T-cell (primary cell): ENCODE measurements at regions not wholly inside any gene's neighbourhood (a gene's known extent, or its start where the extent isn't known, plus 50 kb on each side); places are given as distances from the start of the nearest gene placed in this dataset.

ENCODE experiments used
- ATAC-seq, 4 experiments: fragments of 200-7000 bp in 3 of 4; fragments of 150-1000 bp in 1 of 4; cut with Tn5 transposase; replicated peaks in 1 of 4; 1 replicate in 3 of 4; 2 replicates in 1 of 4; pipeline ENCODE4 v1.10.0; 2021; ENCODE audit warnings: moderate library complexity in 3 of 4, mild to moderate bottlenecking in 2 of 4, moderate number of reproducible peaks in 1 of 4
- CTCF ChIA-PET, 2 donors: fragments of 300-600 bp; sonication (Branson Sonifier 250); formaldehyde crosslinking; loops; one replicate each; lab custom pipeline; 2022; ENCODE audit warnings: antibody characterized with exemption in 2 of 2; lab: Charles Lee
- POLR2A ChIA-PET, 2 donors: fragments of 300-600 bp; sonication (Branson Sonifier 250); formaldehyde crosslinking; loops; one replicate each; lab custom pipeline; 2022; ENCODE audit warnings: antibody characterized with exemption in 2 of 2; lab: Charles Lee
- DNase-seq, 35 experiments: peaks; one replicate each; pipeline versions ENCODE4 v3.0.0 to v3.0.0-alpha.2; 2013 to 2023
- H3K27ac ChIP-seq: one replicate; pipeline ENCODE4 v1.5.1; 2013; ENCODE audit warnings: low read length
- H3K27me3 ChIP-seq, 2 experiments: replicated peaks in 1 of 2; 1 replicate in 1 of 2; 2 replicates in 1 of 2; pipeline versions ENCODE4 v1.6.1 to v1.7.0; 2013; ENCODE audit warnings: low read length in 1 of 2, mixed read lengths in 1 of 2; ENCODE audit not compliant: control insufficient read depth in 2 of 2, insufficient read depth in 2 of 2; ENCODE audit errors: extremely low read depth in 1 of 2
- H3K36me3 ChIP-seq, 2 donors: 1 replicate in 1 of 2; 2 replicates in 1 of 2; pipeline versions ENCODE4 v1.6.1 to v1.7.0; 2013; ENCODE audit warnings: low read length in 1 of 2; ENCODE audit not compliant: control insufficient read depth in 2 of 2, insufficient read depth in 1 of 2; ENCODE audit errors: extremely low read depth in 1 of 2
- H3K4me1 ChIP-seq, 2 experiments: 1 replicate in 1 of 2; 2 replicates in 1 of 2; pipeline versions ENCODE4 v1.6.1 to v1.7.0; 2013; ENCODE audit warnings: low read length in 2 of 2, mixed read lengths in 1 of 2; ENCODE audit not compliant: insufficient read depth in 2 of 2, control insufficient read depth in 1 of 2; ENCODE audit errors: extremely low read depth in 1 of 2
- H3K4me3 ChIP-seq, 2 donors: 1 replicate in 1 of 2; 2 replicates in 1 of 2; pipeline versions ENCODE4 v1.5.1 to v1.7.0; 2013; ENCODE audit warnings: mild to moderate bottlenecking in 2 of 2, low read length in 1 of 2, moderate library complexity in 1 of 2; ENCODE audit not compliant: control insufficient read depth in 1 of 2; ENCODE audit errors: extremely low read depth in 1 of 2
- H3K9me3 ChIP-seq: 2 replicates; pipeline ENCODE4 v1.7.0; 2013
- H3K27ac Mint-ChIP-seq, 2 donors: one replicate each; pipeline ENCODE4 v1.8.0; 2020 to 2021; ENCODE audit warnings: mild to moderate bottlenecking in 2 of 2, mixed read lengths in 2 of 2
- H3K27me3 Mint-ChIP-seq, 2 donors: one replicate each; pipeline ENCODE4 v1.8.0; 2021 to 2022; ENCODE audit warnings: mixed read lengths in 2 of 2
- H3K36me3 Mint-ChIP-seq: one replicate; pipeline ENCODE4 v1.8.0; 2021; ENCODE audit warnings: mixed read lengths
- H3K4me1 Mint-ChIP-seq, 3 donors: one replicate each; pipeline ENCODE4 v1.8.0; 2020 to 2022; ENCODE audit warnings: mixed read lengths in 3 of 3, mild to moderate bottlenecking in 1 of 3
- H3K4me3 Mint-ChIP-seq, 3 donors: one replicate each; pipeline ENCODE4 v1.8.0; 2020 to 2022; ENCODE audit warnings: mild to moderate bottlenecking in 3 of 3, mixed read lengths in 3 of 3, moderate library complexity in 3 of 3
- H3K9me3 Mint-ChIP-seq, 3 donors: one replicate each; pipeline ENCODE4 v1.8.0; 2020 to 2022; ENCODE audit warnings: mixed read lengths in 3 of 3
- WGBS: methylation state at CpG from one replicate; pipeline ENCODE4 v1.1.5; 2013; ENCODE audit warnings: missing lambda C conversion rate; ENCODE audit not compliant: insufficient coverage; 5-methylcytosine and 5-hydroxymethylcytosine counted together

DNA sequence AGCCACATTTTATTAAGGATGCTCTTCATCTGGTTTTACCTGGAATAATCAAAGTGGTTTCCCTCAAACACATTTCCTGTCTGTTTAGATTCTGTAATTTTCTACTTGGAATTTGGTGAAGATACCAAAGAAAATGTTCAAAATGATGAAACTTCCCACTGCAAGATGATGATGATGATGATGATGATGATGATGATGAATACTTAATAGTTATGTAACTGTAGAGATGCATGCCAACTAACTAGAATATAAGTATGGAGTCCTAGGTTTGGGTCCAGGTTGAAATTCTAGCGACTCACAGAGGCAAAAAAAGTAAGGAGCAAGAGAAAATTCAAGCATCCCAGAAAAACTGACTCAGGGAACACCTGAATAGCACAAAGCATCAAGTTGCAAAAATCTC is 104.0 kb upstream of the KIAA1217 start:
- POLR2A ChIA-PET = no interaction called here
- no peak overlapping the region for H3K27ac Mint-ChIP-seq

DNA sequence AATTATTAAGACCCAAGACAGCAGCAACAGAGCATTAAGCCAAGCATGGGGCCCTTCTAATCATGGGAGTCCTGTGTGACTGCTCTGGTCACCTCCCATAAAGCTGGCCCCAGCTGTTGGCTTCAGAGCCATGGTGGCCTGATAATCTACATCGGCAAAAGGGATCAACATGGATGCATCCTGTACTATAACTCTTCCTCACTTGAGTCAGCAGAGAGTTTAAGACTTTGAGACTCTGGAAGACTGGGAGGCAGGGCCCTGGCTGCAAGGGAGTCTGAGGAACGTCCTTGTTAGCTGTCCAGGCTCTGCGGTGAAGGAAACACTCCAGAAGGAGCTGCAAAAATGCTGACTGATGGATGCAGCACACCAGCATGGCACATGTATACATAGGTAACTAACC is 95.0 kb upstream of the KIAA1217 start:
- no peak overlapping the region for H3K27ac ChIP-seq
- WGBS = 63% methylated on average over 2 of the region's 3 CpGs
- POLR2A ChIA-PET = no interaction called here
- Mint-ChIP-seq H3K36me3 (no peaks in the 10 kb centered on the region), H3K27ac (no peak overlapping the region), H3K27me3 (no peaks in the 10 kb centered on the region), H3K9me3 (peaks cover 0 to 5% (median 4%) of the 10 kb centered on the region in 3 donors), H3K4me3 (no peak overlapping the region), H3K4me1 (no peaks in the 10 kb centered on the region)
- CTCF ChIA-PET = no interaction called here
- no peaks in the 10 kb centered on the region for H3K9me3 ChIP-seq
- no peak overlapping the region for H3K4me3 ChIP-seq
- H3K4me1 ChIP-seq = no peaks in the 10 kb centered on the region
- no peak for DNase-seq
- no peaks in the 10 kb centered on the region for H3K27me3 ChIP-seq
- no peak for ATAC-seq
- no peaks in the 10 kb centered on the region for H3K36me3 ChIP-seq

More for the DNA sequence above, 104.0 kb upstream of the KIAA1217 start:
- H3K36me3 Mint-ChIP-seq = no peaks in the 10 kb centered on the region
- H3K27me3 Mint-ChIP-seq = no peaks in the 10 kb centered on the region
- WGBS = 50% methylated on average over 1 of the region's 1 CpG
- no peaks in the 10 kb centered on the region for H3K9me3 ChIP-seq
- no peaks in the 10 kb centered on the region for H3K36me3 ChIP-seq
- no peak overlapping the region for H3K4me3 ChIP-seq
- H3K4me1 ChIP-seq = no peaks in the 10 kb centered on the region
- H3K4me1 Mint-ChIP-seq = no peaks in the 10 kb centered on the region
- H3K27ac ChIP-seq = no peak overlapping the region
- H3K9me3 Mint-ChIP-seq = peaks cover 2 to 17% (median 13%) of the 10 kb centered on the region in 3 donors
- no peaks in the 10 kb centered on the region for H3K27me3 ChIP-seq
- DNase-seq = no peak
- no peak for ATAC-seq
- CTCF ChIA-PET = no interaction called here
- H3K4me3 Mint-ChIP-seq = no peak overlapping the region

DNA sequence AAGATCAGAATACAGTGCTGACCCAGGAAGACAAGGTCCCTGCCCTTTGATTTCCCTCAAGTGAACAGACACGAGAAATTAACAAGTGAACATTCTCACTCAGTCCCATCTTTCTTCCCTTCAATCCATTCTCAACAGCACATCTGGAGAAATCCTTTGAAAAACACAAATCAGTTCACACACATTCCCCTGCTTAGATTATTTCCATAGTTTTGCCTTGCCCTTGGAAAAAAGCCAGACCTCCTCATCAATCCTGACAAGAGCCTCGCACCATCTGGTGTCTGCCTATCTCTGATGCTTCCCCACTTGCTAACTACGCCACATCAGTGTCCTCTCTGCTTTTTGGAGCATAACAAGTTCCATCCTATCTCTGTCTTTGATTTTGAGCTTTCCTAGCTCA is 94.4 kb upstream of the KIAA1217 start:
- no peaks in the 10 kb centered on the region for H3K27me3 ChIP-seq
- no peak overlapping the region for H3K4me3 ChIP-seq
- H3K9me3 ChIP-seq = no peaks in the 10 kb centered on the region
- H3K4me1 ChIP-seq = no peaks in the 10 kb centered on the region
- Mint-ChIP-seq H3K4me1 (no peaks in the 10 kb centered on the region), H3K27me3 (no peaks in the 10 kb centered on the region), H3K36me3 (no peaks in the 10 kb centered on the region), H3K27ac (no peak overlapping the region), H3K9me3 (peaks cover 0 to 1% (median 0%) of the 10 kb centered on the region in 3 donors), H3K4me3 (no peak overlapping the region)
- 68% methylated on average over 3 of the region's 3 CpGs for WGBS
- POLR2A ChIA-PET = no interaction called here
- no peak for DNase-seq
- no peaks in the 10 kb centered on the region for H3K36me3 ChIP-seq
- CTCF ChIA-PET = no interaction called here
- no peak overlapping the region for H3K27ac ChIP-seq
- ATAC-seq = no peak

DNA sequence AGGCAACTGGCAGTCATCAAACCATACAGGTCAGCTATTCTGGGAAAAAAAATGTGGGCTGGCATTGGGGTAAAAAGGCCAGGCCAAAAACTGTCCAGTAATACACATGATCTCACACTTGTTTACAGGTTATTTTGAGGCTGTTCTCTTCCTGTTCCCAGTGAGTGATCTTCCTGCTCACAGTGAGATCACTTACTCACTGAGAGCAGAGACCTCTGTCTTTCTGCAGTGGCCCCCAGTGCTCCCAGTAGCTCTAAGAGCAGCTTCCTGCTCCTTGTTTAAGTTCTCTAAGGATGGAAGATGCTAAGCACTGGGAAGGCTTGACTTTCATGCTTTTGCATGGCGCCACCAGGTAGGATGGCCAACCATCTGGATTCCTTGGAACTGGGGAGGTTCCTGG is 93.5 kb upstream of the KIAA1217 start:
- Histone ChIP-seq H3K36me3 (no peaks in the 10 kb centered on the region), H3K27ac (no peak overlapping the region), H3K27me3 (no peaks in the 10 kb centered on the region), H3K9me3 (no peaks in the 10 kb centered on the region), H3K4me3 (no peak overlapping the region), H3K4me1 (no peaks in the 10 kb centered on the region)
- CTCF ChIA-PET = no interaction called here
- Mint-ChIP-seq H3K27me3 (no peaks in the 10 kb centered on the region), H3K36me3 (no peaks in the 10 kb centered on the region), H3K4me1 (no peaks in the 10 kb centered on the region), H3K9me3 (no peaks in the 10 kb centered on the region), H3K4me3 (no peak overlapping the region), H3K27ac (no peak overlapping the region)
- DNase-seq (no peak), ATAC-seq (no peak)
- 70% methylated on average over 1 of the region's 1 CpG for WGBS
- POLR2A ChIA-PET = no interaction called here

DNA sequence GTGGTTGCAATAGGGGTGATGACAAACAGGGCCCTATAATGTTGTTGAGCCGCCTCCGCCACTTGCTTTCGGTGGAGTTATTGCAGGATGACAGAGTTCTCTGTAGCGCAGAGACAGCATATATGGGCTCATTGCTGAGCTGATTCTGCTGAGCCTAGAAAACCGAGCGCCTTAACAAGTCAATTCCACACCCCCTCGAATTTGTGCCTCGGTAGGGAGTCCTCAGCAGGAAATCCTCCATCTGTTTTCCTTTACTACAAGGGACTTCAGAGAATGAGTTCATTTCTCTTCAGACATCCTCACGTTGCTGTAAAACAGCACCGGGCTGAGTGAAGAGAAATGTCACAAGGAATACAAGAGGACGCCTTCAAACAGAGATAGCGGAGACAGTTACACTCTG is 90.7 kb upstream of the KIAA1217 start:
- no peaks in the 10 kb centered on the region for H3K4me1 Mint-ChIP-seq
- no peaks in the 10 kb centered on the region for H3K27me3 Mint-ChIP-seq
- H3K27ac ChIP-seq = no peak overlapping the region
- H3K36me3 ChIP-seq = no peaks in the 10 kb centered on the region
- no peaks in the 10 kb centered on the region for H3K27me3 ChIP-seq
- POLR2A ChIA-PET = no interaction called here
- no peak for ATAC-seq
- CTCF ChIA-PET = interaction anchor here in 1 of 2 donors (0.6 kb wide), 1 partner anchor 457 kb away, joined by 3 read pairs; no protein-coding TSS in a partner anchor
- no peak overlapping the region for H3K27ac Mint-ChIP-seq
- no peak overlapping the region for H3K4me3 Mint-ChIP-seq
- no peaks in the 10 kb centered on the region for H3K36me3 Mint-ChIP-seq
- DNase-seq = no peak
- no peaks in the 10 kb centered on the region for H3K9me3 ChIP-seq
- no peak overlapping the region for H3K4me3 ChIP-seq
- H3K4me1 ChIP-seq = no peaks in the 10 kb centered on the region
- 43% methylated on average over 3 of the region's 12 CpGs for WGBS
- no peaks in the 10 kb centered on the region for H3K9me3 Mint-ChIP-seq

DNA sequence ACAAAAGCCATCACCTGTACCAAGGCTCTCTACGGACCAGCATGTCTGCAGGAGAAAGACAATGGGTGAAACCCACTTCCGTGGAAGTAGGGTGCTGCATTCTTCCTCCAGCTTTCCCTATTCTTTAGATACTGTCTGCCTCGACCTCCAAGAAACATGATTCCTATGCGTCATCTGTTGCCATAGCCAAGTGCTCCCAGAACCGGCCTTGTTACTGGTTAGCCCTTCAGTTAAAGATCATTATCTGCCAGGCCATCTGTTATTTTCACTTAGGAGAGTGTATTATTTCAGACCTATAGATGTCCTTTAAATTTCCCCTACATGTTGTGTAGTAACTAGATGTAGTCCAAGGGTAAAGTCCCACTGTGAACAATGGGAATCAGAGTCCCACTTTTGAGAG is 89.0 kb upstream of the KIAA1217 start:
- DNase-seq = no peak

DNA sequence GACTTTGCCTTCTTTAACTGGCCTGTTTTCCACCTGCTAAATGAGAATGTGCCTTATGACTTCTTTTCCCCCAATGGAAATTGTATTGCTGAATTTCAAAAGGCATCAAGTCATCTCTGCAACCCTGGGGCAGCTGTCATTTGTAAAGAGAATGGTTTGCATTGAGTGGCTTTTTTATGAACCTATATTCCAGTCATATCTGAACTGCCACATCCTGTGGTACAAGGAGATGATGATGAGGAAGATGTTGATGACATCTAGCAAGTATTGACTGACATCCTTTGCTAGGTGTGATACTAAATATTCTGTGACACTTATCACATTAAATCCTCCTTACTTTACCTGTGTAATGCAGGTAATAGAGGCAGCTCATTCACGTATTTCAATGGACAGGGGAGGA is 88.3 kb upstream of the KIAA1217 start:
- no peak overlapping the region for H3K4me3 ChIP-seq
- no peaks in the 10 kb centered on the region for H3K4me1 Mint-ChIP-seq
- no CpG with 5 or more reads among the region's 1 CpG for WGBS
- H3K9me3 ChIP-seq = no peaks in the 10 kb centered on the region
- peaks cover 0 to 3% of the 10 kb centered on the region in 2 donors for H3K27me3 Mint-ChIP-seq
- no peak overlapping the region for H3K4me3 Mint-ChIP-seq
- no peaks in the 10 kb centered on the region for H3K9me3 Mint-ChIP-seq
- no peaks in the 10 kb centered on the region for H3K36me3 Mint-ChIP-seq
- DNase-seq (no peak), ATAC-seq (no peak)
- no peaks in the 10 kb centered on the region for H3K4me1 ChIP-seq
- CTCF ChIA-PET = no interaction called here
- no peaks in the 10 kb centered on the region for H3K27me3 ChIP-seq
- H3K27ac Mint-ChIP-seq = no peak overlapping the region
- no peak overlapping the region for H3K27ac ChIP-seq
- POLR2A ChIA-PET = no interaction called here
- no peaks in the 10 kb centered on the region for H3K36me3 ChIP-seq

More for the DNA sequence above, 89.0 kb upstream of the KIAA1217 start:
- ChIA-PET CTCF (interaction anchor here in 1 of 2 donors (0.6 kb wide), 1 partner anchor 1633 kb away, joined by 3 read pairs; no protein-coding TSS in a partner anchor), POLR2A (no interaction called here)
- Mint-ChIP-seq H3K27ac (no peak overlapping the region), H3K4me3 (no peak overlapping the region), H3K9me3 (no peaks in the 10 kb centered on the region), H3K36me3 (no peaks in the 10 kb centered on the region), H3K4me1 (no peaks in the 10 kb centered on the region), H3K27me3 (no peaks in the 10 kb centered on the region)
- H3K9me3 ChIP-seq = no peaks in the 10 kb centered on the region
- H3K27me3 ChIP-seq = no peaks in the 10 kb centered on the region
- H3K27ac ChIP-seq = no peak overlapping the region
- ATAC-seq = no peak
- no peaks in the 10 kb centered on the region for H3K36me3 ChIP-seq
- no peak overlapping the region for H3K4me3 ChIP-seq
- whole genome bisulfite sequencing = 79% methylated on average over 2 of the region's 5 CpGs
- no peaks in the 10 kb centered on the region for H3K4me1 ChIP-seq
